HG03175 (cell line): ENCODE measurements at regions not wholly inside any gene's neighbourhood (a gene's known extent, or its start where the extent isn't known, plus 50 kb on each side); places are given as distances from the start of the nearest gene placed in this dataset.

Source experiments
- ATAC-seq: cut with Tn5 transposase; IDR thresholded peaks from one replicate; pipeline ENCODE4 v1.9.1; 2021; ENCODE audit warnings: mild to moderate bottlenecking, moderate library complexity; ENCODE audit not compliant: unreplicated experiment

- ATAC-seq, result no peak
These were observed 198.9 kb upstream of the PIK3C3 start for GRCh38 chr18:41756141-41756540.

GRCh38 chr18:41754332-41754731 lies 200.7 kb upstream of the PIK3C3 start:
- ATAC-seq, result no peak

- no peak for ATAC-seq
These were observed 201.2 kb upstream of the PIK3C3 start for GRCh38 chr18:41753826-41754225.

GRCh38 chr18:41752826-41753225 lies 202.2 kb upstream of the PIK3C3 start:
- no peak for ATAC-seq

- no peak for ATAC-seq
These were observed 203.4 kb upstream of the PIK3C3 start for GRCh38 chr18:41751652-41752051.

GRCh38 chr18:41751161-41751560 lies 203.9 kb upstream of the PIK3C3 start:
- no peak for ATAC-seq

- no peak for ATAC-seq
These were observed 207.3 kb upstream of the PIK3C3 start for GRCh38 chr18:41747723-41748242.

GRCh38 chr18:41745166-41746049 lies 209.6 kb upstream of the PIK3C3 start:
- no peak for ATAC-seq

GRCh38 chr18:41744421-41745030 lies 210.5 kb upstream of the PIK3C3 start:
- ATAC-seq, result no peak

GRCh38 chr18:41737218-41737617 lies 217.8 kb upstream of the PIK3C3 start:
- no peak for ATAC-seq

- ATAC-seq, result no peak
These were observed 220.1 kb upstream of the PIK3C3 start for GRCh38 chr18:41734917-41735316.

- ATAC-seq, result no peak
These were observed 222.7 kb upstream of the PIK3C3 start for GRCh38 chr18:41732356-41732755.

GRCh38 chr18:41731884-41732283 lies 223.2 kb upstream of the PIK3C3 start:
- no peak for ATAC-seq

- ATAC-seq, result no peak
These were observed 230.8 kb upstream of the PIK3C3 start for GRCh38 chr18:41724195-41724594.

GRCh38 chr18:41721103-41721790 lies 233.8 kb upstream of the PIK3C3 start:
- ATAC-seq, result no peak

- ATAC-seq, result no peak
These were observed 234.8 kb upstream of the PIK3C3 start for GRCh38 chr18:41720226-41720625.

GRCh38 chr18:41719808-41720207 lies 235.2 kb upstream of the PIK3C3 start:
- no peak for ATAC-seq

GRCh38 chr18:41714872-41715271 lies 240.2 kb upstream of the PIK3C3 start:
- ATAC-seq, result no peak

- no peak for ATAC-seq
These were observed 240.8 kb upstream of the PIK3C3 start for GRCh38 chr18:41713969-41714825.

- no peak for ATAC-seq
These were observed 248.7 kb upstream of the PIK3C3 start for GRCh38 chr18:41706301-41706700.
